H9 (cell line): ENCODE measurements at regions not wholly inside any gene's neighbourhood (a gene's known extent, or its start where the extent isn't known, plus 50 kb on each side); places are given as distances from the start of the nearest gene placed in this dataset.

Source experiments
- DNase-seq: peaks from one replicate; pipeline ENCODE4 v3.0.0-alpha.2; 2017
- H2AFZ ChIP-seq: one replicate; pipeline ENCODE4 v1.6.1; 2013; ENCODE audit warnings: mild to moderate bottlenecking, low read length, control low read depth, moderate library complexity
- H2AK5ac ChIP-seq: 2 replicates; pipeline ENCODE4 v1.6.1; 2013; ENCODE audit warnings: low read length, control low read depth, mixed read lengths; ENCODE audit not compliant: insufficient read length
- H2BK120ac ChIP-seq: one replicate; pipeline ENCODE4 v1.6.1; 2013; ENCODE audit warnings: low read depth, mild to moderate bottlenecking, low read length, control low read depth, inconsistent platforms; ENCODE audit not compliant: poor library complexity, severe bottlenecking
- H2BK12ac ChIP-seq: 2 replicates; pipeline ENCODE4 v1.6.1; 2013; ENCODE audit warnings: low read length, control low read depth, mixed read lengths, low read depth; ENCODE audit not compliant: insufficient read length
- H2BK15ac ChIP-seq: 2 replicates; pipeline ENCODE4 v1.6.1; 2013; ENCODE audit warnings: low read depth, low read length, control low read depth
- H2BK20ac ChIP-seq: one replicate; pipeline ENCODE4 v1.6.1; 2013; ENCODE audit warnings: low read depth, mild to moderate bottlenecking, low read length, control low read depth, inconsistent platforms; ENCODE audit not compliant: poor library complexity, severe bottlenecking
- H2BK5ac ChIP-seq: 2 replicates; pipeline ENCODE4 v1.6.1; 2013; ENCODE audit warnings: low read length, control low read depth, mixed read lengths; ENCODE audit not compliant: insufficient read length
- H3K14ac ChIP-seq: 2 replicates; pipeline ENCODE4 v1.6.1; 2013; ENCODE audit warnings: low read length, control low read depth; ENCODE audit not compliant: insufficient read depth
- H3K18ac ChIP-seq: 2 replicates; pipeline ENCODE4 v1.6.1; 2013; ENCODE audit warnings: low read depth, mild to moderate bottlenecking, mixed read lengths, low read length, control low read depth; ENCODE audit not compliant: insufficient read length
- H3K23ac ChIP-seq: 2 replicates; pipeline ENCODE4 v1.6.1; 2013; ENCODE audit warnings: low read length, control low read depth, mixed read lengths, low read depth; ENCODE audit not compliant: insufficient read length
- H3K23me2 ChIP-seq: 2 replicates; pipeline ENCODE4 v1.6.1; 2013; ENCODE audit warnings: low read depth, mild to moderate bottlenecking, mixed read lengths, low read length, control low read depth; ENCODE audit not compliant: insufficient read length, poor library complexity, severe bottlenecking
- H3K27ac ChIP-seq: 2 replicates; pipeline ENCODE4 v1.5.1; 2013; ENCODE audit warnings: low read length, control low read depth, mixed read lengths, low read depth; ENCODE audit not compliant: insufficient read length
- H3K27me3 ChIP-seq: 2 replicates; pipeline ENCODE4 v1.6.1; 2013; ENCODE audit warnings: low read length, control low read depth, inconsistent platforms; ENCODE audit not compliant: insufficient read depth
- H3K4ac ChIP-seq: 2 replicates; pipeline ENCODE4 v1.6.1; 2013; ENCODE audit warnings: low read depth, mild to moderate bottlenecking, control low read depth, inconsistent platforms, low read length, moderate library complexity
- H3K4me1 ChIP-seq: 2 replicates; pipeline ENCODE4 v1.6.1; 2013; ENCODE audit warnings: low read length, control low read depth, inconsistent platforms; ENCODE audit not compliant: insufficient read depth
- H3K4me2 ChIP-seq: 2 replicates; pipeline ENCODE4 v1.6.1; 2013; ENCODE audit warnings: low read length, control low read depth, mixed read lengths; ENCODE audit not compliant: insufficient read length, insufficient read depth
- H3K56ac ChIP-seq: 2 replicates; pipeline ENCODE4 v1.6.1; 2013; ENCODE audit warnings: low read depth, mild to moderate bottlenecking, mixed read lengths, low read length, control low read depth; ENCODE audit not compliant: insufficient read length
- H3K79me1 ChIP-seq: 2 replicates; pipeline ENCODE4 v1.6.1; 2013; ENCODE audit warnings: low read depth, mild to moderate bottlenecking, moderate library complexity, low read length, control low read depth, inconsistent platforms; ENCODE audit not compliant: insufficient read depth, poor library complexity, severe bottlenecking
- H3K79me2 ChIP-seq: 2 replicates; pipeline ENCODE4 v1.6.1; 2013; ENCODE audit warnings: low read length, control low read depth, inconsistent platforms; ENCODE audit not compliant: insufficient read depth
- H3K9ac ChIP-seq: 2 replicates; pipeline ENCODE4 v1.6.1; 2013; ENCODE audit warnings: low read length, control low read depth, mixed read lengths; ENCODE audit not compliant: insufficient read length; ENCODE audit errors: extremely low read depth
- H3K9me3 ChIP-seq: one replicate; pipeline ENCODE4 v1.6.1; 2013; ENCODE audit warnings: low read depth, low read length, inconsistent platforms; ENCODE audit not compliant: control insufficient read depth
- H3T11ph ChIP-seq: one replicate; pipeline ENCODE4 v1.6.1; 2013; ENCODE audit warnings: mild to moderate bottlenecking, low read length, control low read depth, inconsistent platforms
- H4K20me1 ChIP-seq: one replicate; pipeline ENCODE4 v1.6.1; 2013; ENCODE audit not compliant: control insufficient read depth, insufficient read length, insufficient read depth
- H4K5ac ChIP-seq: 2 replicates; pipeline ENCODE4 v1.6.1; 2013; ENCODE audit warnings: low read depth, mild to moderate bottlenecking, mixed read lengths, low read length, control low read depth; ENCODE audit not compliant: insufficient read length
- H4K8ac ChIP-seq: replicated peaks from 2 replicates; pipeline ENCODE4 v1.6.1; 2013; ENCODE audit warnings: low read length, control low read depth, mixed read lengths, low read depth; ENCODE audit not compliant: insufficient read length
- H4K91ac ChIP-seq: 2 replicates; pipeline ENCODE4 v1.6.1; 2013; ENCODE audit warnings: low read depth, mild to moderate bottlenecking, moderate library complexity, mixed read lengths, low read length, control low read depth; ENCODE audit not compliant: insufficient read length
- H3K27ac Mint-ChIP-seq, 3 experiments: 2 replicates in 2 of 3; 3 replicates in 1 of 3; pipeline ENCODE4 v1.8.0; 2020 to 2021; ENCODE audit warnings: mixed read lengths in 3 of 3, mild to moderate bottlenecking in 1 of 3, moderate library complexity in 1 of 3
- H3K27me3 Mint-ChIP-seq: 2 replicates; pipeline ENCODE4 v1.8.0; 2021; ENCODE audit warnings: low read depth, mild to moderate bottlenecking, moderate library complexity, mixed read lengths
- H3K36me3 Mint-ChIP-seq, 3 experiments: 2 replicates in 2 of 3; 3 replicates in 1 of 3; pipeline ENCODE4 v1.8.0; 2020 to 2021; ENCODE audit warnings: low read depth in 3 of 3, mixed read lengths in 3 of 3; ENCODE audit not compliant: insufficient read depth in 1 of 3
- H3K4me1 Mint-ChIP-seq, 2 experiments: 2 replicates each; pipeline ENCODE4 v1.8.0; 2020; ENCODE audit warnings: mixed read lengths in 2 of 2
- H3K4me3 Mint-ChIP-seq, 2 experiments: 2 replicates in 1 of 2; 3 replicates in 1 of 2; pipeline ENCODE4 v1.8.0; 2020 to 2021; ENCODE audit warnings: mild to moderate bottlenecking in 2 of 2, mixed read lengths in 2 of 2, moderate library complexity in 1 of 2
- H3K9me3 Mint-ChIP-seq, 2 experiments: 2 replicates in 1 of 2; 3 replicates in 1 of 2; pipeline ENCODE4 v1.8.0; 2020; ENCODE audit warnings: mild to moderate bottlenecking in 2 of 2, mixed read lengths in 2 of 2, moderate library complexity in 1 of 2
- CTCF ChIP-seq: fragments of 200-600 bp; sonication (generic); conservative IDR thresholded peaks from 3 replicates; pipeline ENCODE4 v1.8.0; 2021; ENCODE audit warnings: antibody characterized with exemption, mild to moderate bottlenecking
- WGBS: extraction: QIAGEN DNeasy Blood & Tissue Kit; methylation state at CpG from one replicate; pipeline ENCODE4 v1.1.7; 2013; ENCODE audit warnings: missing lambda C conversion rate, low lambda C conversion rate, mixed read lengths; ENCODE audit not compliant: insufficient read length; ENCODE audit errors: extremely low coverage; 5-methylcytosine and 5-hydroxymethylcytosine counted together

GRCh38 chr1:217036757-217037156 is 313.5 kb upstream of the ESRRG start:
- Histone ChIP-seq H3K56ac (no peak overlapping the region), H3K23me2 (no peaks in the 10 kb centered on the region), H3K27me3 (no peaks in the 10 kb centered on the region), H2BK120ac (no peak overlapping the region), H3K14ac (no peak overlapping the region), H2BK15ac (no peak overlapping the region), H4K8ac (no peak overlapping the region), H2BK5ac (no peak overlapping the region), H3K4ac (no peak overlapping the region), H3K9me3 (peaks cover 10% of the 10 kb centered on the region), H3K4me1 (no peaks in the 10 kb centered on the region), H3K27ac (no peak overlapping the region), H3K9ac (no peak overlapping the region), H3K79me2 (no peaks in the 10 kb centered on the region), H2BK12ac (no peak overlapping the region), H3K23ac (no peak overlapping the region), H4K5ac (no peak overlapping the region), H4K91ac (no peak overlapping the region), H3T11ph (no peak overlapping the region), H3K18ac (no peak overlapping the region), H2AK5ac (no peak overlapping the region), H2AFZ (no peak overlapping the region), H3K79me1 (no peaks in the 10 kb centered on the region), H3K4me2 (no peak overlapping the region), H2BK20ac (no peak overlapping the region), H4K20me1 (no peaks in the 10 kb centered on the region)
- DNase-seq: no peak
- Mint-ChIP-seq H3K9me3 (peaks cover 35 to 37% of the 10 kb centered on the region in 2 experiments), H3K27ac (no peak overlapping the region), H3K36me3 (peaks cover 24 to 34% (median 29%) of the 10 kb centered on the region in 3 experiments), H3K4me3 (no peak overlapping the region), H3K27me3 (no peaks in the 10 kb centered on the region), H3K4me1 (no peaks in the 10 kb centered on the region)
- no peak for TF ChIP-seq CTCF
- WGBS: no CpG with 5 or more reads among the region's 3 CpGs
